NCI-H345 treated with DMSO at 0.1 percent for 48 hours (cell line): ENCODE measurements at regions not wholly inside any gene's neighbourhood (a gene's known extent, or its start where the extent isn't known, plus 50 kb on each side); places are given as distances from the start of the nearest gene placed in this dataset.

Experiments
- DNase-seq: peaks from one replicate; lab custom pipeline; 2025; ENCODE audit not compliant: unreplicated experiment; lab: John Stamatoyannopoulos, UW

- DNase-seq: no peak
Observed at GRCh38 chr17:69820876-69821473, 254.1 kb upstream of the KCNJ16 start.

DNA sequence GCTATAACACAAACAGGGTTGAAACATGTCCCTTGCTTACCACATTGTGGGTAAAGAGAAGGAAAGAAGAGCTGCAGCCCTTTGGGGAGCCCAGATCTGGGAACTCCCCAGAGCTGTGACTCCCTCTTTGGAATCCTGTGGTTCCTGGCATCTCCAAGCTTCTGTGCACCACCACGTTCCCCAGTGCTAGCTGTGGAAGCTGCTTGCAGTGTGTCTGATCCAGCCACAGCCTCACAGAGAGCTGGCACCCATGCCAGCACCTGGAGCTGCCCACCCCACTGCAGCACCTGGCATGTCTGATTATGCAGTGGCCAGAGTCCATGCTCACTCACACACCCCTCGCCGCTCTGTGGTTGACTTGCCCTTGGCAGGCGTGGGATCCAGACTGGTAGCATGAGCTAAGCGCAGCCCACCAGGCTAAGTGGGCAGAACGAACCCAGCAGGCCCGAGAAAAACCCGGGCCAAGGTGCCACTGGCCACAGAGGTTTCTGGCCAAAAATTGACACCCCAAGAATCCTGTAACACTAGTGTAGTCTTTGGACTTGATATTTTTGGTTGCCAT lies 252.6 kb upstream of the KCNJ16 start:
- DNase-seq: no peak

DNA sequence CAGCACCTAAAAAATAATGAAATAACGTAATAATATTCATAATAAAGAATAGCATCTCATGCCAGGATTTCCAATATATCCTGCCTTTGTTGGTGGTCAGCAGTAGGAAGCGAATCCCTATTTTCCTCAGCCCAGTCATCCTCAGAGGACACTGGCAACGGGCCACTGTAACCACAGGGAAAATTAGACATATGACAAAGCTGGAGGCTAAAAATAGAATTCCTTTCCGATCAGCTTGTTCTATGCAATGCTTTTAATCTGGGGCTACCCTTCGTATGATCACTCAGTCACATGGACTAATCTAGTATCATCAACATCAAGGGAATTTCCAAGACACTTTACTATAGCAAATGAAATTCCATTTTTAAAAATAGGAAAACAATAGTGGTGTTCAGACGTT lies 246.9 kb upstream of the KCNJ16 start:
- DNase-seq: no peak

DNA sequence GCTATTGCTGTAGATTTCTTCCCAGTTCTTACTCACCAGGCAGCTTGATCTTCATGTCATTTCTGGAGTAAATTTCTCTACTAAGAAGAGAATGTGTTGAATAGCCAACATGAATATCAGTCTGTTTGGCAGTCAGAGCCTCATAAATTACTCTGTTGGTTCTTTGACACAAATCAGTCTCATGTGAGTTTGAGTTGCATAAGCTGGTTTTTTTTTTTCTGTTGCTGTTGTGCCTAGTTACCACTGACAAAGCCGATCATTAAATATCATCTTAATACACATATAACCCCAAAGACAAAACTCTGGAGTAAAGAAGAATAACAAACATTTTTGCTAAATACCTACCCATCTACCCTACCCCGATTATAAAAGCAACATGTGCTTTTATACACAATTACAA lies 240.5 kb upstream of the KCNJ16 start:
- DNase-seq: no peak

DNA sequence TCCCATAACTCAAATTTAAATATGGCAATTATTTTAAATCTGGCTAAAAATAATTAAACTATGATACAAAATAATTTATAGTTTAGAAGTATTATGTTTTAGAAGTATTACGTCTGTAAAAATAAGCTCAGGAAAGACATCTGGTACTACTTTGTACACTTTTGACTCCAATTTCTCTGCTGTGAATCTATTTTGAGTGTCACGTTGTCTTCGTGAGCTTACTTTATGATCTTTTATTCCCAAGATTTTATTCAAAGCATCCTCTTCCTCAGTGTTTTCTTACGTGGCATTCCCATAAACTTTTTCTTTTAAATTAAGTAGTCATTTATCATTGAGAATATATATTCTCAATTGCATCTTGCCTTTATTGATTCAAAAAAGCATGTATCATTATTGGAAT lies 223.3 kb upstream of the KCNJ16 start:
- DNase-seq: no peak

DNA sequence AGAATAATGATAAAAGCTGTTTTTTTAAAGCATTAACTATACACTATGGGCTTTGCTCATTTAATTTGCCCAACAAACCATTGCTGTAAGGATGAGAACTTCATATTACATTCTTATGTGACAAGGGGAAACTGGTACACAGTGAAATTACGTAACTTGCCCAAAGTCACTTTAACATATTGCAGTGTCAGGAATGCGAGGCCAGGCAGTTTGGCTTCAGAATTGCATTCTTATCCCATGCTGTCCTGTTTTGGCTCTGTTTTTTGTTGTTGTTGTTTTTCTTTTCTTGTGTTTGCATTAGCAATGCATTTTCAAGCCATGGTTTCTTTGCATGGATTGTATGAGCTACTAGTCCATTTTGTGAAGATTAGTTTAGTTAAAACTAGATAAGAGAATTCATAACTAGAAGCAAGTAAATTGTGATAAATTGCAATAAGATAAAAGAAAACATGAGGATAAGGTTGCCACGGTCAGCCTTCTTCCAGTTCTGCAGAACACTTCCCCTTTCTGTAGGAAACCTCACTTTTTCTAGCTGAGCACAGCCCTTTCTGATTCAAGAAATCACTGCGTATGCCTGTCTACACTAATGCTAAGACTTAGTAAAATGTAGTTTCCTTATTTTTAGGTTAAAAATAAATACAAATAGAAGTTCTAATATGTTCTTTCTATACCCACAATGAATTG lies 221.3 kb upstream of the KCNJ16 start:
- DNase-seq: no peak

- no peak for DNase-seq
Observed at GRCh38 chr17:69854225-69854780, 220.7 kb upstream of the KCNJ16 start.

GRCh38 chr17:69856946-69857345 lies 218.1 kb upstream of the KCNJ16 start:
- no peak for DNase-seq

GRCh38 chr17:69857412-69857835 lies 217.6 kb upstream of the KCNJ16 start:
- DNase-seq: no peak

DNA sequence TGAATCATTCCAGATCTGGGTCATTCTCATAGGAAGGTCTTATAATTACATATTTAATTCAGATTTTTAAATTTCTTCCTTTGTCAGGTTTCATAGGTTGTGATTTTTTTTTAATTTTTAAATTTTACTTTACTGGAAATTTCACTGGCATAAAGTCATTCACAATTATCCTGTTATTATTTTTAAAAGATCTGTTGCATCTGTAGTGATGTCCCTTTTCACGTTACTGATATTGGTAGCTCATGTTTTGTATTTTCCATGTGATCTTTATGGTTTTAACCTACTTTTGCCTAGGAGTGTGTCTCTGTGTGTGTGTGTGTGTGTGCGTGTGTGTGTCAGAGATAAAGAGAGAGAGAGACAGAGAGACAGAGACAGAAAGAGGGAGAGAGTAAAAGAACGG lies 216.6 kb upstream of the KCNJ16 start:
- no peak for DNase-seq

DNA sequence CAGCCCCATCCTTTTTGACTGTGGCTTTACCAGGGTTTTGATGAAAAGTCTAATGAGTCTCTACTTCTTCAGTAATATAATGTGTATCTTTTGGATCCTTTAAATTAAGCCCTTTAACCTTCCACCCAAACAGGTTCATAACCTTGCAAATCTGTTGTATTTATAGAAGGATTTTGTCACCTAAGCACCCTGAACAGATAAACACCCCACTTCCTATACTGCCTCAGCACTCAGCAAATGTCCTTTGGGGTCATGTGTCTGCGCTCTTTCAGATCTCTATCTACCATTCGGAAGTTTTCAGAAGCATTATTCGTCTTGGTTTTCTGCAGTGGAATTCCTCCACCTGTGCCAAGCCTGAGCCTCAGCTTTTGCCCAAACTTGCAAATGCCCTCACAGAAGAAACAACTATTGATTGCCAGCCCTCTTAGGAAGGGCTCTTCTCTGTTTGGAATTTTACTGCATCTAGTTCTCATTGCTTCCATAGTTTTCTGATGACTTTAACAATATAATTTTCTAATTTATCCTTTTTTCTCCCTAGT lies 214.8 kb upstream of the KCNJ16 start:
- DNase-seq: no peak

DNA sequence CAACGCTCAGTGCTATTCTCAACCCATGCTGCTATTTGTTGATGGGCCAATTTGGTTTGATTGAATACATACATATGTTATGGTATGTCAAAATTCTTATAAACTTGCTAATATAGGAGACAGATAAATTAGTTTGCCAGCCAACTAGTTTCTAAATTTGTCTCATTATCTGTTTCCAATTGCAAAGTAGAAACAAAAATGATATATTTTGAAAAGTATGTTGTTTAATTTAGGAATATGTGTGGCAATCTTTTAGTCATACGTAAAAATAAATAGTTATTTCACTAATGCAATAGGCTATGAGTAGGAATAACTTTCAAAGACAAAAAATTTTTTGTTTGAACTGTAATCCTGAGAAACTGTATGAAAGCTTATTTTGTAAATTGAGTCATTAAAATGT lies 210.6 kb upstream of the KCNJ16 start:
- DNase-seq: no peak

GRCh38 chr17:69869667-69870066 lies 205.4 kb upstream of the KCNJ16 start:
- no peak for DNase-seq

DNA sequence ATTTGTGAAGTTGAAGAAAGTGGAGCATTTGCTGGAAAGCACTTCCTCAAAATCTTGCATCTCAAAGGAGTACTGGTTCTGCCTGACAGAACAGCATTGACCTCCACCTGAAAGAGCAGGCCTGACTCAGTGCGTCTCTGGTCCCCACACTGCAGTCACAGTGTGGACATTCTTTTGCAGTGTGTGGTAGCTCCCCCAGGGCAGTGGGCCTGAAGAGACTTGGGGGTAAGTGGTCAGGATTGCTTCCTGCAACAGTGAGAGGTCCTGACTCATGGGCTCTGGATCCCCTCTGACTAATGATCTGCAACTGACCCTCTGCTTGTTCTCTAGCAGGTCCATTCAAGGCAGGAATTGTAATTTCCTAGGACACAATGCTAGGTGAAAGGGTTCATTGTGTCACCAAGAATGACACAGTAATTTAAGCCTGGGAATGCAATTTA lies 204.9 kb upstream of the KCNJ16 start:
- no peak for DNase-seq

DNA sequence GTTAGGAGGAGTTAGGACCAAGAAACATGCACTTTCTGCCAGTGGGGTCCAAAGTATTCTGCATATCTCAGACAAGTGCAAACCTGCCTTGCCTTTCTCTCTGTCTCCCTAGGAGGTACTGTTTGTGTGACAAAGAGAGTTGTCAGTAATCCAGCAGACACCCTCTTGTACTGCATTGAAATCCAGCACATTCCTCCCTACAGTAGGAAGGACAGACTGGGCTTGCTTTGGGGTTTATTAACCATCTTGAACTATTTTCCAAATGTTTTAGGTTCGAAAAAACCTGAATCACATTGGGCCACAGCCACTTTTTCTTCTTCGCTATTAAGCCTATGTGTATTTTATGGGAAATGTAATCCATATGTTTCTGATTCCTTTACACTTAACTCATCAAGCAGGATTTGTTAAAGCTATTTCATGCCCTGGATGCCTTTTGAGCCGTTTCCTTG lies 204.2 kb upstream of the KCNJ16 start:
- no peak for DNase-seq

DNA sequence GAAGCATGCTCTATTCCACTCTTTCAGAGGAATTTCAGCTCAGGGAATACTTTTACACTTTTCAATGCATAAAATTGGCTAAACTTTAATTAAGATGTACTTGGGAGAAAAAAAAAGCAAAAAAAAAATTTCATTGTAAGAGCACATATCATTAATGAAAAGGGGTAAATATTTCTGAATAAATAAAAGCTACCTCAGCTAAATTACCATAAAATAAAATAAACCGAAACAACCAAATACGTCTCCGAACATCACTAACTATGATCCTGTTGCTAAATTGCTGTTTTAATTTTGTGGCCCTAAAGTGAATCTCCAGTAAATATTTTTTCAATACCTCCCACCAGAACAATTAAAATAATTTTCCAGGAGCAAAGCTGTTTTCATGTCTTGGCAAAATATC lies 203.7 kb upstream of the KCNJ16 start:
- no peak for DNase-seq

DNA sequence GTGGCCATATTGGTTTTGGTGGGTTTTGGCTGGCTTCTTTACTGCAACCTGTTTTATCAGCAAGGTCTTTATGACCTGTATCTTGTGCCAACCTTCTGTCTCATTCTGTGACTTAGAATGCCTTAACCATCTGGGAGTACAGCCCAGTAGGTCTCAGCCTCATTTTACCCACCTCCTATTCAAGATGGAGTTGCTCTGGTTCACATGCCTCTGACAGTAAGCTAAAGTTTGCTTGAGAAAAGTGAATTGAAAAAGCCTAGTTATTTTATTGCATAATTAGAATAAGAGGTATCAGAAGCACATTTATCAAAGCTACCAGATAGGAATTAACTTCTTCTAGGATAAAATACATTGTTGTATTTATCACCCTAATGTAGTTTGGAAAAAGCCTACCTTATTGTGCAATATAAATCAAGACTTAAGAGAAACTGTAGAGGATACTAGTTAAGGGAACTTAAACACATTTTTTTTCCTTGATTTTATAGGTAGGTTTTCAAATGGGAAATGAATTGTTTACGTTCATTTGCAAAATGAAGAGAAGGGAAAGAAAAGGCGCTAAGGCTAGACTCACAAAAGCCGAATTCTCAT lies 202.3 kb upstream of the KCNJ16 start:
- DNase-seq: no peak

GRCh38 chr17:69874175-69874670 lies 200.8 kb upstream of the KCNJ16 start:
- no peak for DNase-seq

DNA sequence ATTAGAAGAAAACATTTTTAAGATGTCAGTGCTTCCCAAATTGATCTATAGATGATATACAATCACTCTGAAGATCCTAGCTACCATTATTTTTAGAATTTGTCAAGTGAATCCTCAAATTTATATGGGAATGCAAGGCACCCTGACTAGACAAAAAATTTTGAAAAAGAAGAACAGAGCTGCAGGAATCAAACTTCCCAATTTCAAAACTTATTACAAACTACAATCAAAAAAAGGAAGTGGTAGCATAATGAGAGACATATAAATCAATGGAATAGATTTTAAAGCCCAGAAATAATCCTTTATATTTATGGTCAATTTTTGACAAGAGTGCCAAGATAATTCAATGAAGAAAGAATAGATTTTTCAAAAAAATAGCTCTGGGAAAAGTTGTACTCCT lies 198.3 kb upstream of the KCNJ16 start:
- DNase-seq: no peak

DNA sequence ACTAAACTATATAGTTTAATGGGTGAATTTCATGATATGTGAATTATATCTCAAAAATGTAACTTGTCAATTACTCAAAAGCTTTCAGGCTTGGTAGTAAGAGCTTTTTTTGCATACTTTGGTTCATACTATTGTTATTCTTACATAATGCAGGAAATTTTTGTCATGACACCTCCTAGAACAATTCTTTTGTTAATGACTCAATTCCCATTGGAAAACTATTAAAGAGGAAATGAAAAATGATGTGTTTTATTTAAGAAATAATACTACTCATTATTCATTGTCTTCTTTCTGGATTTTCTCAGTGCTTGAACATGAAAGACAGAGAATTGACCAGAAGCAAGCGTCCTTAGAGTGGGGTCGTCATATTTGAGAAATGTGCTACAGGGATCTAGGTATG lies 196.4 kb upstream of the KCNJ16 start:
- no peak for DNase-seq

DNA sequence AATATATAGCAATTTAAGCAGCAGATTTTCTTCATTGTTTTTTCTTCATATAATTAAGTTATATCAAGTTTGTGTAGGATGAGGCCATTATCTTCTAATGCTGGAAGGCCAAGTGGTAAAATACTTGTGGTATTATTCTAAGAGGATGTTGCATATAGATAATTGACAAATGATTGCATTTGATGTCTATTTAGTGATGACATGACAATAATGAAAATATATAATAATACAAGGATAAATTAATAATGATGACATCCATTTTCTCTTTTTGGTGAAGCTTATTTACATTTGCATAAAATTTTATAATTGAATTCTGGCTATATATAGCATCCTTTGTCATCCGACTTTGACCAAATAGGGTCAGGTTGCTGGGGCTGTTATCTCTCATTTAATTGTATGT lies 195.4 kb upstream of the KCNJ16 start:
- no peak for DNase-seq
